Glutamatergic neuron (in vitro differentiated cells): ENCODE measurements at regions not wholly inside any gene's neighbourhood (a gene's known extent, or its start where the extent isn't known, plus 50 kb on each side); places are given as distances from the start of the nearest gene placed in this dataset.

Experiments
- DNase-seq: peaks from one replicate; pipeline ENCODE4 v3.0.0; 2022
- H3K27ac Mint-ChIP-seq: one replicate; pipeline ENCODE4 v1.8.0; 2020; ENCODE audit warnings: mild to moderate bottlenecking, mixed read lengths, inconsistent platforms; ENCODE audit not compliant: unreplicated experiment
- H3K27me3 Mint-ChIP-seq: one replicate; pipeline ENCODE4 v1.8.0; 2020; ENCODE audit warnings: mild to moderate bottlenecking, moderate library complexity, mixed read lengths, inconsistent platforms; ENCODE audit not compliant: unreplicated experiment
- H3K36me3 Mint-ChIP-seq: one replicate; pipeline ENCODE4 v1.8.0; 2020; ENCODE audit warnings: mild to moderate bottlenecking, mixed read lengths, inconsistent platforms; ENCODE audit not compliant: unreplicated experiment
- H3K4me1 Mint-ChIP-seq: one replicate; pipeline ENCODE4 v1.8.0; 2020; ENCODE audit warnings: mild to moderate bottlenecking, low read depth, mixed read lengths, inconsistent platforms; ENCODE audit not compliant: unreplicated experiment
- H3K4me3 Mint-ChIP-seq: one replicate; pipeline ENCODE4 v1.8.0; 2020; ENCODE audit warnings: mild to moderate bottlenecking, mixed read lengths, inconsistent platforms; ENCODE audit not compliant: unreplicated experiment
- H3K9me3 Mint-ChIP-seq: one replicate; pipeline ENCODE4 v1.8.0; 2020; ENCODE audit warnings: mild to moderate bottlenecking, moderate library complexity, mixed read lengths, inconsistent platforms; ENCODE audit not compliant: unreplicated experiment
- TF ChIP-seq, protein P1 (sequence below): fragments of 200-600 bp; sonication (generic); IDR thresholded peaks from one replicate; pipeline ENCODE4 v1.5.0; 2021; ENCODE audit not compliant: partially characterized antibody, unreplicated experiment

DNA sequence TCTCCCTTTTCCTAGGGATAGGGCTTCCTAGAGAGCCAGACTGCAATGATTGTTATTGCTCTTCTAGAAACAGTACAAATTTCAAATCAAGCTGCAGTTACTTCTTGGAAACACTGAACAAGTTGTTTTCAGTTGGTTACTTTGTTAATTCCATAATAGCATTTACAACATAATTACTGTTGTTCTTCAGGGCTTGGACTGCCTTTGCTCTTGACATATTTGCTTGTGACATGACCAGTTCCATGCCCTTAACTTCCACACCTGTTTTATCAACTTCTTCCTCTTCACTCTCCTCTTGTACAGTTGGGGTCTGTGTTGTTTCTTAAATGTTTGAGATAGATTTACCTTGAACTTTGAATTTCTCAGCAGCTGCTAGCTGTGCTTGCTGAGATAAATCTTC, 104.4 kb downstream of the SEC23IP start:
- H3K4me1 Mint-ChIP-seq = no peaks in the 10 kb centered on the region
- peaks cover 7% of the 10 kb centered on the region for H3K9me3 Mint-ChIP-seq
- TF ChIP-seq, protein P1, sequence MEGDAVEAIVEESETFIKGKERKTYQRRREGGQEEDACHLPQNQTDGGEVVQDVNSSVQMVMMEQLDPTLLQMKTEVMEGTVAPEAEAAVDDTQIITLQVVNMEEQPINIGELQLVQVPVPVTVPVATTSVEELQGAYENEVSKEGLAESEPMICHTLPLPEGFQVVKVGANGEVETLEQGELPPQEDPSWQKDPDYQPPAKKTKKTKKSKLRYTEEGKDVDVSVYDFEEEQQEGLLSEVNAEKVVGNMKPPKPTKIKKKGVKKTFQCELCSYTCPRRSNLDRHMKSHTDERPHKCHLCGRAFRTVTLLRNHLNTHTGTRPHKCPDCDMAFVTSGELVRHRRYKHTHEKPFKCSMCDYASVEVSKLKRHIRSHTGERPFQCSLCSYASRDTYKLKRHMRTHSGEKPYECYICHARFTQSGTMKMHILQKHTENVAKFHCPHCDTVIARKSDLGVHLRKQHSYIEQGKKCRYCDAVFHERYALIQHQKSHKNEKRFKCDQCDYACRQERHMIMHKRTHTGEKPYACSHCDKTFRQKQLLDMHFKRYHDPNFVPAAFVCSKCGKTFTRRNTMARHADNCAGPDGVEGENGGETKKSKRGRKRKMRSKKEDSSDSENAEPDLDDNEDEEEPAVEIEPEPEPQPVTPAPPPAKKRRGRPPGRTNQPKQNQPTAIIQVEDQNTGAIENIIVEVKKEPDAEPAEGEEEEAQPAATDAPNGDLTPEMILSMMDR = no peak
- peaks cover 3% of the 10 kb centered on the region for H3K27me3 Mint-ChIP-seq
- H3K27ac Mint-ChIP-seq = no peak overlapping the region
- H3K4me3 Mint-ChIP-seq = no peak overlapping the region
- no peak for DNase-seq
- H3K36me3 Mint-ChIP-seq = peaks cover 34% of the 10 kb centered on the region

DNA sequence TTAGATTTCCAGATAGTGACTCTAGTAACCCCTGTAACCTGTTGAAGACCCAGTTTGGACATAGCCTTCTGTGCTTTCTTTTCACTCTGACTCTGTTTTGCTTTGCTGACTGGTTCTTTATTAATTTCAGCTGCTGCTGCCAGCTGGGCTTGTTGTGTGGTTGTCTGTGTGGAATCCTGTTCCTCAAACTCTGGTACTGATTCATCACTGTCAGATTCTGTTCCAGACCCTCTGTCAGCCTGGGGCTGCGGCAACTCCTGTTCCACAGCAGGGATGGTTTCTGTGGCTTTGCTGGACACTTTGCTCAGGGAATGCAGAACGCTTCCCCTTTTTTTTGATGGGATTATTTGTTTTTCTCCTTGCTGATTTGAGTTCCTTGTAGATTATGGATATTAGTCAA, 104.9 kb downstream of the SEC23IP start:
- Mint-ChIP-seq H3K9me3 (peaks cover 7% of the 10 kb centered on the region), H3K27me3 (peaks cover 3% of the 10 kb centered on the region), H3K27ac (no peak overlapping the region), H3K36me3 (peaks cover 34% of the 10 kb centered on the region), H3K4me1 (no peaks in the 10 kb centered on the region), H3K4me3 (no peak overlapping the region)
- no peak for DNase-seq
- TF ChIP-seq, protein P1 = no peak

DNA sequence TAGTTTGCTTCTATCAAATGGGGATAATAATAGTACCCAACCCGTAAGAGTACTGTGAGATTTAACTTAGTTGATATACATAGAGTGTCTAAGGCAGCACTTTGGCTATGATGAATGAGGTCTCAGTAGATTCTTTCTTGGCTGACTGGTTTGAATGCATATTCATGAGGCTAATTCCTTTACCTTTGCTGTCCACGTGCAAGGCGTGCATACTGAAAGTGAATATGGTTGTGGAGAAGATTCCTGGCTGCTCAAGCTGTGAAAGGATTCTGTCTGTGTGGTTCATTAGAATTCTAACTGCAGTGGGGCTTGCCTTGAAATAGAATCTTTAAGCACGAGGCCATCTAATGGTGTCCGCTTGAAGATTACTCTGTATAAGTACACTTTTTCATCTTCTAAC, 110.3 kb downstream of the SEC23IP start:
- H3K36me3 Mint-ChIP-seq = peaks cover 9% of the 10 kb centered on the region
- no peak overlapping the region for H3K27ac Mint-ChIP-seq
- DNase-seq = no peak

DNA sequence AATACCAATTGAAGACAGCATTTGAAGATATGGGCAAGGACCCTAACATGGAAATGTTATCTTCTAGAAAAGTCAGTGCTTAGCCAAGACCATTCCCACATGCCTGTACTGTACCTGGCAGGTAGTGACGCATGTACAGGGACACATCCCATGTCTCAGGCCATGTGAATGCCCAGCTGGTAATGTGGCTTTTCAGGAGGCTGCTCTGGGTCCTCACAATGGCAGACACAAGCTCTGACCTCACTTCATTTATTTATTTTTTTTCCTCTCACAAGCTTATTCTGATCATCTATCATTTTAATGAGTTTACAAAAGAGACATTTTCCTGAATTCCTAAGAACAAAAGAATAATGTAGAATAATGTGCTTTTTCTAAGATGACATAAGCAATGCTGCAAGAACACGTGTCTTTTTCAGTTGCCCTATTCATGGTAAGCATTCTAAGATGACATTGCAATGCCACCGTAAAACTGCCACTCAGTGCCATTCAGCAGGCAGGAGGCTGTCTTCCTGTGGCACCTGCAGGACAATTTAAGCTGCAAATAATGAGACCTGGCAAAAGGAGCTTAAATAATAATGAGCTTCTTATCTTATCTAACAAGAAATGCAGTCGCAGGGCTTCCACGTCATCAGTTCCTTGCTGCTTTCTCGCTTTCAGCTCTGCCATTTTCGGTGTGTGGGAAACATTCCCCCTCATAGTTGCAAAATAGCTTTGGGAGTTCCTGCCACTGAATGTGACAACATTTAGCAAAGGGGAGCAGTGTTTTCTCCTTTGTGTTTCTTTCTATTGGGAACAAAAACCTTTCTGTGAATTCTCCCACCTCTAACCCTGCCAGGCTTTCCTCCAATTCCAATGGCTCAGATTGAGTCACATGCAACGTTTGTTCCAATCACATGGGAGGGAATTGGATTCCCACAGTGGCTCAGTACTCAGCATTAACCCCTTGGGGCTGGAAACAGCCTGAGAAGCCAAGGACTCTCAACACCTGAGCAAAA, 113.0 kb downstream of the SEC23IP start:
- no peak for DNase-seq
- H3K9me3 Mint-ChIP-seq = no peaks in the 10 kb centered on the region
- no peak overlapping the region for H3K27ac Mint-ChIP-seq
- H3K4me3 Mint-ChIP-seq = no peak overlapping the region
- H3K36me3 Mint-ChIP-seq = no peaks in the 10 kb centered on the region
- no peaks in the 10 kb centered on the region for H3K4me1 Mint-ChIP-seq
- TF ChIP-seq, protein P1 = no peak
- peaks cover 4% of the 10 kb centered on the region for H3K27me3 Mint-ChIP-seq

More for the DNA sequence above, 110.3 kb downstream of the SEC23IP start:
- H3K4me1 Mint-ChIP-seq = no peaks in the 10 kb centered on the region
- H3K4me3 Mint-ChIP-seq = no peak overlapping the region
- TF ChIP-seq, protein P1 = no peak
- peaks cover 2% of the 10 kb centered on the region for H3K27me3 Mint-ChIP-seq
- peaks cover 1% of the 10 kb centered on the region for H3K9me3 Mint-ChIP-seq

DNA sequence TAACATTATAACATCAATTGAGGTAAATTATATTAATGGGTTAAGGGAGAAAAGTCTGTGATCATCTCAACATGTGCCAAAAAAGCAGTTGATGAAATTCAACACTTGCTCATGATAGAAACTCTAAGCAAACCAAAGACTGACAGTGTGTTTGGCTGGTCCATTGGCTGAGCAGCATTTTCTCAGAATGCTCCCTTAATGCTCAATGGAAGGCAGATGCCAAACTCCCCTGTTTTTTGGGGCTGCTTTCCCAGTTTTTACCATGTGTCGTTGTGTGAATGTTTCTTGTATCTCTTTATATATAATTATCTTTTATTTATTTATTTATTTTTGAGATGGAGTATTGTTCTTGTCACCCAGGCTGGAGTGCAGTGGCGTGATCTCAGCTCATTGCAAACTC, 114.7 kb downstream of the SEC23IP start:
- peaks cover 6% of the 10 kb centered on the region for H3K4me1 Mint-ChIP-seq
- H3K27ac Mint-ChIP-seq = no peak overlapping the region
- no peak overlapping the region for H3K4me3 Mint-ChIP-seq
- H3K27me3 Mint-ChIP-seq = peaks cover 4% of the 10 kb centered on the region
- TF ChIP-seq, protein P1 = no peak
- no peak for DNase-seq
- no peaks in the 10 kb centered on the region for H3K36me3 Mint-ChIP-seq
- no peaks in the 10 kb centered on the region for H3K9me3 Mint-ChIP-seq
